ENCODE measurements at regions not wholly inside any gene's neighbourhood (a gene's known extent, or its start where the extent isn't known, plus 50 kb on each side); places are given as distances from the start of the nearest gene placed in this dataset.

DNA sequence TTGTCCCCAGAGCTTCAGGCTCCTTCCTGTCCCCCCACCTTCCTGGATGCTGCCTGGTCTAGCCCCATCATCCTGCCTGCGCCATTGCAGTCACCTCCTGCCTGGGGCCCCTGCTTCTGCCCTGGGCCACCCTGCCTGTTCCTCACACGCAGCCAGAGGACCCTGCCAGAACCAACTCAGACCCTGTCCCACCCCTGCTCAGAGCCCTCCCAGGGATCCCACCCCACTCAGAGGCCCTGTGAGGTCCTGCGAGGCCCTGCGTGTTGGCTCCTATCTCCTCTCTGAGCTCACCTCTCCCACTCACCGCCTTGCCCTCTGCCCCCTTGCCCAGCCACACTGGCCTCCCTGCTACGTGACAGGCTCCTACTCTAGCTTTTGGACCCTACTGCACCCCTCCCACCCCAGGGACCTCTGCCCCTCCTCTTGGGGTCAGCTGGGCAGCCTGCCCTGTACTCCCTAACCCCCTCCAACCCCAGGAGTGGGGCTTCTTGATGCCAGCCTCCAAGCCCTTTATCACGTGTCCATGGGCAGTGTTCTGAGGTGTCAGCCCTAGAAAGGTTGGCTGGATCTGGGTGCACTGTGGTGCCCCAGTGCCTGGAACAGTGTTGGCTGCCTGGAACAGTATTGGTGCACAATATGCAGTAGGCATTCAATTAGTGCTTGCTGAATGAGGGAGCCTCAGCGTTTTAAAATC is 68.3 kb downstream of the CEBPB start:
- no peak for DNase-seq (ENCODE audit: low spot score)

DNA sequence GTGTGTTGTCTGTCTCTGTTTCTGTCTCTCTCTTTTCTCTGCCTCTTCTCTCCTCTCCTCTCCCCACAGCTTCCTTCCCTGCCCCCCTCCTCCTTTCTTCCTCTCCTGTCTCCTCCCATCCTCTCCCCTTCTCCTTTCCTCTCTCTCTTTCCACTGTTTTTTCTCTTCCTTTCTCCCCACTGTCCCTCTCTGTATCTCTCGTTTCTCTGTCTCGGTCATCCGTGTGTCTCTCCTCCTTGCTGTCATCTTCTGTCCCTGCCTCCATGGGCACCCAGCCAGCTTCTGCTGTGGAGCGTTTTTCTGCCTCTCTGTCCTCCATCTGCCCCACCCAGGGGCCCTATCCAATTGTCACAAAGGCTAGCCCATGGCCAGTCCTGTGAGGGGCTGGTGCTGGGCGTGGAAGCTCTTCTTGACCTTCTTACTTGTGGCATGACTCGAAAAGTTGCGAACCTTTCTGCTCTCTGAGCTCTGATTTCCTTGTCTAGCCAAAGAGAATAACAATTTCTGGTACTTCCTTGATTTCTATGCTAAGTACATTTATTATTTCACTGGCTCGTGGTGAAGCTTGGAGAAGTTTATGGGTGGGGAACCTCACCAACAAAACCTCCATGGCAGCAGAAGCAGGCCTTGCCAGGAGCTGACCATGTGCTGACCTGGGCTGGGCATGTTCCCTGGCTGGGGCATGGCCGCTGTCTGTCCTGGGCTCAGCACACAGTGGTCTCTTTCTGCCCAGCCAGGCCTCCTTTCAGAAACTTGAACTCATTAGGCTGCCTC is 69.3 kb downstream of the CEBPB start:
- DNase-seq (ENCODE audit: low spot score), result no peak

DNA sequence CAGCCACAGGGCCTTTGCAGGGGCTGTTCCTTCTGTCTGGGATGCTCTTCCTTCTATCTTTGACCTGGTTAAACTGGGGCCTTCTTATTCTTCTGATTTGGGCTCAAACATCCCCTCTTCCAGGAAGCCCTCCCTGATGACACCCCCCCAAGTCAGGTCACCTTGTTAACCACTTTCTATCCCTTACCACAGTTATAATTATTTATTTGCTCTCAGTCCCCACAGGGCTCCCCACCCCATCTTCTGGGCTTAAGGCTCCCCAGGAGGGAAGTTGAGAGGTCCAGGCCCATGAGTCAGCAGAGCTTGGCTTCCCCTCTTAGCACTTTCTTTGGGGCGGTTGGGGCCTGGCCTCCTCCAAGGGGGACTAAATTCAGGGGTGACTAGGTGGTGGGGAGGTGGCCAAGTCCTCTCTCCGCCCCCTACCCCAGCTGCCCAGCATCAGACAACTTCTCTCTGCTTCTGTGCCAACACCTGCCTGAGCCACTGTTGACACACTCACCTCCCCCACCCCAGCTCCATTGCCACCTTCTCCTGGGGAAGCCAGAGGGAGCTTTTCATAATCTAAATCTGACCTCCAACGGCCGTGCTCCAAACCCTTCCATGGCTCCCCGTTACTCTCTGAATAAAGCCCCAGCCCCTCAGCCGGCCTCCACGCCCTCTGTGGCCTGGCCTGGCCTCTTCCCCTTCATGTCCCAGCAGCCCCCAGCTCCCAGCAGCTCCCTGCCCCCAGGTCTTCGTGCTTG is 70.0 kb downstream of the CEBPB start:
- no peak for DNase-seq (ENCODE audit: low spot score)

- DNase-seq (ENCODE audit: low spot score), result no peak
Observed at GRCh38 chr20:50261471-50262212, 71.0 kb downstream of the CEBPB start.

DNA sequence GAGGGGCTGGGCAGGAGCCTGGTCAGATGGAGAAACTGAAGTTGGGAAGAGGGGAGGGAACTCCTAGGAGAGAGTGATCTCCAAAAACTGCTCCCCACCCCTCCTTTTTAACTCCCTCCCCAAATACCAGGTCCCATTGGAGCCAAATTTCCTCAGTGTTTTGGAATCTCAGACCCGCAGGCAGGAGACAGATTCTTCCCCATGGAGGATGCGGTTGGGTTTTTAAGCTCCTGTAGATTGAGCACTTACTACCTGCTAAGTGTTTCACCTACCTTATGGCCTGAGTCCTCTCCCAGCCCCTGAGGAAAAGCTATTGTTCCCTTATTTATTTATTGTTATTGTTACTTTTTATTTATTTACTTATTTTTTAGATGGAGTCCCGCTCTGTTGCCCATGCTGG is 73.2 kb downstream of the CEBPB start:
- DNase-seq (ENCODE audit: low spot score), result no peak

- no peak for DNase-seq (ENCODE audit: low spot score)
Observed at GRCh38 chr20:50264534-50265145, 74.0 kb downstream of the CEBPB start.

DNA sequence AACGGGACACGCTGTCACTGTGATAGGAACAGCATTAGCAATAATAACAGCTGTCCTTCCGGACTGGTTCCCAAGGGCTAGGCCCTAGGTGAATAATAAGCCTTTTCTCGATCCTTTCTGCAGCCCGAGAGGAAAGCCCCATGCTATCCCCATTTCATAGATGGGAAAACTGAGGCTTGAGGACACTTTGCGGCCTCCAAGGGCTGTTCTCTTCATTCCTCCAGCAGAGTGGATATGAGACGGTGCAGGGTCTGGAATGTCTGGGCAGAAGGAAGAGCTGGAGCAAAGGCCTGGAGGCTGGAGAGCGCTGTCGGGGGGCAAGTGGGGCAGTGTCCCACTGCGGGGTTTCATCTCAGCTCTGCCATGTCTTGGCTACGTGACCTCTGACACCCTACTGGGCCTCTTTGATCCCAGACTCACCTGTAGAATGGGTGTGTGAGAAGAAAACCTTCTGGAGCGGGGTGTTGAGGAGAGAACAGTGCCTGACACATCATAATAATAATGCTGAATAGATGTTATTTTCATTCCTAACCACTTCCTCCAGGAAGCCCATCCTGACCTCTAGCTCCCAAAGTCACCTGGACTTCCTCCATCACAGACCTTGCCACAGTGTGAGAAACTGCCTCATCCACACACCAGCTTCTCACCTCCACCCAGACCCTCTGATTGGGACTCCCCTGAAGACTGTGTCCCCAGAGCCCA is 74.8 kb downstream of the CEBPB start:
- no peak for DNase-seq (ENCODE audit: low spot score)

GRCh38 chr20:50266293-50267040 is 75.8 kb downstream of the CEBPB start:
- DNase-seq (ENCODE audit: low spot score), result no peak

DNA sequence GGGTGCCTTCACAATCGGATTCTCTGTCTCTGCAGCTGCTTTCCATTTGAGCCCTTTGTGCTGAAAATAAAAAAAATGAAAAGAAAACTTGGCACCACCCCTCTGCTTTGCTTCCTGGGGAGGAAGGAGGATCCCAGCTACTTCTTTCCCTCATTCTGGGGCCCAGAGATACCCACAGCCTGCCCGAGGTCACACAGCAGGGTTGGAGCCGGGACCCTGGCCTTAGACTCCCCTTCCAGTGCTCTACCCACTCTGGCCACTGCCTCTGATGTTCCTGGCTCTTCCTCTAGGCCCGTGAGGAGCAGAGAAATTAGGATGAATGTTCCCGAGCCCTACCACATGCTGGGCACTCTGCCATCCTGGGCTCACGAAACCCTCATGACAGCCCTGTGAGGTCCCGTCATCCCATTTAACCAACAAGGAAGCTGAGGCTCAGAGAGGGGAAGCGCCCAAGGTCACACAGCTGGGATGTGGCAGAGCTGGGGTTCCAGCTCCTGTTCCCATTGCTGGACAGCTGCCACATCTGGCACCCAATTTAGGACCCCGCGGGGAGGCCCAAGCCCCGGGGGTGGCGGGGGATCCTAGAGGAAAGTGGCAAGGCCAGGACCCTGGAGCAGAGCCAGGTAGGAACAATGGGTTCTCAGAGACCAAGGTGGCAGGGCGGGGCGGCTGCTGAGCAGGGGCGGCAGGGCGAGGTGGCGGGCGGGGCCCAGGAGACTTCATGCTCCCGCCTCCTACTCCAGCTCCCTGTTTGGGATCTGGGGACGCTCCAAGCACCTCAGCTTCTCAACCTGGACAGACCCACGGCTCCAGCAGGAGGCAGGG is 76.6 kb downstream of the CEBPB start:
- peak; percentile 89 for DNase-seq (ENCODE audit: low spot score)

DNA sequence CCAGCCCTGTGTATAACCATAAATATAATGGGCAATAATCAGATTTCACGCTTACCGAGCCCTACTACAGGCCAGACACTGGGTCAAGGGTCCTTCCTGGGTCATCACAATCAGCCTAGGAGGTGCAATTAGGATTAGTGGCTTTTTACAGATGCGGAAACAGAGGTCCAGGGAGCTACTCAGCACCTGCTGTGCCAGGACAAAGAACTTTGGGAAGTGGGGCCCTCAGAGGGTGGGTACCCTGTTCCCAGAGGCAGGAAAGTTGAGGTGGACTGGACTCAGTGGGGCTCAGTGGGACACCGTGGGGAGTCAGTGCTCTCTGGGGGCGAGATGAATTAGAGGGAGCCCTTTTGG is 77.2 kb downstream of the CEBPB start:
- no peak for DNase-seq (ENCODE audit: low spot score)

DNA sequence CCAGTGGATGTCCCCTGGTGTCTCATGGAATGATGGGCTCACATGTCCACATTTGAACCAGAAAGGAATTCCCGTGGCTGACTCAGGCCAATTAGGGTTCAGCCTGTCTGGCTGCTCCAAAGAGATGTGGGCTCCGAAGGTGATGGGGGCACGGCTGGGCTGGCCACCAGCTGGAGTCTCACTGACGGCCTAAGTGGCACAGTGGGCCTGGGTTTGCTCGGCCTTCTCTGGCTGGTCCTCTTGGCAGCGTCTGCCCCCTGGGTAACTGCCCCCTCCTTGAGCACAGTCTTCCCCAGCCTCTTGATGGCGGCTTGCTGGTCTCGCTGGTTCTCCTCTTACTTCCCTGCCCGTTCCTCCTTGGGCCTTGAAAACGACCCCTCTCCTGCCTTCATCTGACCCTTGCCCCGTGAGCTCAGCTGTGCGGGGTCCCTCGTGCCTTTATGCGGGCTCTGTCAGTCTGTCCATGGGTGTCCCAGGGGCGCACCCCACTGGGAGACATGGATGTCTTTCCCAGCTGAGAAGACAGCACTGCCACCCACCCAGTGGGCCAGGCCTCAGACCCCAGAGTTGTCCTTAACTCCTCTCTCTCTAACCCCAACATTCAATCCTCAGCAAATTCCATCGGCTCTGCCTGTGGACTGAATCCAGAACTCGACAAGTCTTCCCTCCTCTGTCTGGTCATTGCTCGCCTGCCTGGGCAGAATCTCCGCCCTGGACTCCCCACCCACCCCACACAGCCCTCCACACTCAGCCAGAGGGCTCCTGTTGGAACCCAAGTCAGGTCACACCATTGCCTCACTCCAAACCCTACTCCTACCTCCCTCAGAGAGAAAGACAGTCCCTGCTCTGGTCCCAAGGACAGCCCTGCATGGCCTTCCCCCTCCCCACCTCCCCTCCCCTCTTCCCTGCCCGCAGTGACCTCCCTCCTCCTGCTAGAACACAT is 78.7 kb downstream of the CEBPB start:
- DNase-seq (ENCODE audit: low spot score), result no peak

DNA sequence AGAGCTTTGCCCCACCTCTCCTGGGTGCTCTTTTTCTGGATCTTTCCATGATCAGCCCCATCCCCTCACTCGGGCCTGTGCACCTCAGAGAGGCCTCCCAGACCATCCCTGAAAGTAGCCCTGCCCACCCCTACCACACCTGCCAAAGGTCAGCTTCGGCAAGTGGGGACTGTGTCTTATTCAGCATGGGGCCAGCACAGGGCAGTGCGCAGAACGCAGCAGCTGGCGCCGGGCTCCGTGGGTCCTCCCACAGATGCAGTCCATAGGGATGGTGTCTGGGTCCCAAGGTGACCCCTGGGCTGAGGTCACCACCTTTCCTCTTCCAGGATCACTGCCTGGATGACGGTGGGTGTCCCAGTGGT is 79.4 kb downstream of the CEBPB start:
- no peak for DNase-seq (ENCODE audit: low spot score)

GRCh38 chr20:50270569-50270968 is 79.9 kb downstream of the CEBPB start:
- no peak for DNase-seq (ENCODE audit: low spot score)

DNA sequence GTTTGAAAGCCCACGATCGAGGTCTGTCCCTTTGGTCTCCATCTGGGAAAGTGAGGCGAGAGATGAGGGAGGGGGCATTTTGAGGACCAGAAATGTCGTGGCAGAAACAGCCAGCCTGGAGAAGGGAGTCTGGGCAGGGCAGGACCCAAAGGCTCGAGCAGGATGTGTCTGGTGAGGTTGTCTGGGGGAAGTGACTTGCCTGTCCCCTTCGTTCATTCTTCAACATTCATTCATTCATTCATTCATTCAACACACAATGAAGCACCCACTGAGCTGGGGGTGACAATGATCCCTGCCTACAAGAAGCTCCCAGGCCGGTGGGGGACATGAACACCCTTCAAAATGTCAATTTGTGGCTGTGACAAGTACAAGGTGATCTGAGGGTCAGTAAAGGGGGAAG is 80.5 kb downstream of the CEBPB start:
- no peak for DNase-seq (ENCODE audit: low spot score)

- DNase-seq (ENCODE audit: low spot score), result no peak
Observed at GRCh38 chr20:50271612-50272011, 81.0 kb downstream of the CEBPB start.

GRCh38 chr20:50272030-50272723 is 81.5 kb downstream of the CEBPB start:
- DNase-seq (ENCODE audit: low spot score), result no peak

GRCh38 chr20:50272724-50273446 is 82.3 kb downstream of the CEBPB start:
- no peak for DNase-seq (ENCODE audit: low spot score)

Data from SW480 (cell line).